GM12892 (cell line): ENCODE measurements at regions not wholly inside any gene's neighbourhood (a gene's known extent, or its start where the extent isn't known, plus 50 kb on each side); places are given as distances from the start of the nearest gene placed in this dataset.

Source experiments
- POLR2A ChIP-seq: IDR thresholded peaks from 2 replicates; pipeline ENCODE4 v1.6.1; 2011; ENCODE audit warnings: low read depth, low read length, control low read depth
- POLR2AphosphoS5 ChIP-seq: IDR thresholded peaks from 2 replicates; pipeline ENCODE4 v1.6.1; 2011; ENCODE audit warnings: low read depth, low read length, control low read depth
- TAF1 ChIP-seq: IDR thresholded peaks from 2 replicates; pipeline ENCODE4 v1.6.1; 2011; ENCODE audit warnings: low read depth, mild to moderate bottlenecking, control low read depth, low read length, borderline replicate concordance

DNA sequence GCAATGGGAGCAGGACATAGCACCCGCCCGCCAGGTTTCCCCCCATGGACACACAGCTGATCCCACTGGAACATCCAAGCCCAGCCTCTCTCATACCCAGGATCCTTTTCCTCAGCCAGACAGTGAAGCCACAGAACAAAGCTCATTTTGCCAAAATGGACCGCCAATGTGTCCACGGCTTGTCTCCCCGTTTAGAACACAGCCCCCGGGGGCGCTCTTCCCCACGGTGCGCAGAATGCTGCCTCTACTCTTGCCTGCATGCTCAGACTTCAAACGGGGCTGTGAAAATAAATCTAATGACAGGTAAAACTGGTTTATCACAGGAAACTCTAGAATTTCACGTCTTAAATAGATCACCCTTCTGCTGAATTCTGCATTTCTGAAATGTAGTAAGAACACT lies 548.5 kb upstream of the ID2 start:
- TF ChIP-seq POLR2A (no peak), TAF1 (no peak), POLR2AphosphoS5 (no peak)
